ENCODE measurements at regions not wholly inside any gene's neighbourhood (a gene's known extent, or its start where the extent isn't known, plus 50 kb on each side); places are given as distances from the start of the nearest gene placed in this dataset.

- Histone ChIP-seq H3K27ac (ENCODE audit: control insufficient read depth, insufficient read depth, low read length) (no peak overlapping the region), H3K4me1 (ENCODE audit: control insufficient read depth, extremely low read depth, insufficient read depth, low read length) (peaks cover 21% of the 10 kb centered on the region), H2AFZ (ENCODE audit: control insufficient read depth, low read length) (no peak overlapping the region), H4K20me1 (ENCODE audit: control insufficient read depth, extremely low read depth, insufficient read depth, low read length) (no peaks in the 10 kb centered on the region), H3K36me3 (ENCODE audit: control insufficient read depth in 2 of 2, extremely low read depth in 1 of 2, insufficient read depth in 2 of 2, low read length in 2 of 2) (no peaks in the 10 kb centered on the region), H3K4me2 (ENCODE audit: control insufficient read depth, extremely low read depth, insufficient read depth, low read depth, low read length) (no peak overlapping the region), H3K27me3 (ENCODE audit: control insufficient read depth, extremely low read depth, insufficient read depth, low read length) (no peaks in the 10 kb centered on the region), H3K9ac (ENCODE audit: control insufficient read depth, extremely low read depth, insufficient read depth, low read length) (no peak overlapping the region), H3K9me1 (ENCODE audit: control insufficient read depth, extremely low read depth, insufficient read depth, low read length) (no peaks in the 10 kb centered on the region), H3K4me3 (ENCODE audit: control insufficient read depth in 2 of 3, extremely low read depth in 1 of 3, insufficient read depth in 2 of 3, low read depth in 1 of 3, low read length in 3 of 3) (no peak overlapping the region), H3K79me2 (ENCODE audit: control insufficient read depth, insufficient read depth, low read length) (no peaks in the 10 kb centered on the region), H3K9me3 (ENCODE audit: control insufficient read depth, low read depth, low read length) (no peaks in the 10 kb centered on the region)
- dilution Hi-C loops (cut with MboI; ENCODE audit: extremely low pct_ligation_motif_present, low sequenced_read_pairs) = no loop called here
- DNase-seq (ENCODE audit: low read depth, low spot score) (no peak), FAIRE-seq (no peak)
- no peak for TF ChIP-seq CTCF (optimal IDR thresholded peaks at IDR 0.05 in 1 of 3, IDR thresholded peaks at IDR 0.05 in 1 of 3, conservative IDR thresholded peaks at IDR 0.05 in 1 of 3; ENCODE audit: extremely low read depth in 1 of 3, insufficient read depth in 2 of 3, low read length in 3 of 3)
- no peak for TF ChIP-seq EZH2 (IDR thresholded peaks at IDR 0.05; ENCODE audit: low read length)
Measured at GRCh38 chr3:184648636-184649035, 63.2 kb downstream of the MAGEF1 start.

- Histone ChIP-seq H3K27ac (ENCODE audit: control insufficient read depth, insufficient read depth, low read length) (no peak overlapping the region), H3K9me1 (ENCODE audit: control insufficient read depth, extremely low read depth, insufficient read depth, low read length) (no peaks in the 10 kb centered on the region), H2AFZ (ENCODE audit: control insufficient read depth, low read length) (no peak overlapping the region), H3K36me3 (ENCODE audit: control insufficient read depth in 2 of 2, extremely low read depth in 1 of 2, insufficient read depth in 2 of 2, low read length in 2 of 2) (no peaks in the 10 kb centered on the region), H3K79me2 (ENCODE audit: control insufficient read depth, insufficient read depth, low read length) (no peaks in the 10 kb centered on the region), H3K4me2 (ENCODE audit: control insufficient read depth, extremely low read depth, insufficient read depth, low read depth, low read length) (no peak overlapping the region), H3K4me3 (ENCODE audit: control insufficient read depth in 2 of 3, extremely low read depth in 1 of 3, insufficient read depth in 2 of 3, low read depth in 1 of 3, low read length in 3 of 3) (no peak overlapping the region), H3K27me3 (ENCODE audit: control insufficient read depth, extremely low read depth, insufficient read depth, low read length) (no peaks in the 10 kb centered on the region), H3K4me1 (ENCODE audit: control insufficient read depth, extremely low read depth, insufficient read depth, low read length) (peaks cover 16% of the 10 kb centered on the region), H3K9ac (ENCODE audit: control insufficient read depth, extremely low read depth, insufficient read depth, low read length) (no peak overlapping the region), H3K9me3 (ENCODE audit: control insufficient read depth, low read depth, low read length) (no peaks in the 10 kb centered on the region), H4K20me1 (ENCODE audit: control insufficient read depth, extremely low read depth, insufficient read depth, low read length) (no peaks in the 10 kb centered on the region)
- DNase-seq (ENCODE audit: low read depth, low spot score) (no peak), FAIRE-seq (no peak)
- dilution Hi-C loops (cut with MboI; ENCODE audit: extremely low pct_ligation_motif_present, low sequenced_read_pairs) = no loop called here
- TF ChIP-seq EZH2 (IDR thresholded peaks at IDR 0.05; ENCODE audit: low read length) = no peak
- no peak for TF ChIP-seq CTCF (optimal IDR thresholded peaks at IDR 0.05 in 1 of 3, IDR thresholded peaks at IDR 0.05 in 1 of 3, conservative IDR thresholded peaks at IDR 0.05 in 1 of 3; ENCODE audit: extremely low read depth in 1 of 3, insufficient read depth in 2 of 3, low read length in 3 of 3)
Measured at GRCh38 chr3:184647405-184647936, 64.4 kb downstream of the MAGEF1 start.
